CD4-positive, CD25-positive, alpha-beta regulatory T cell (primary cell): ENCODE measurements at regions not wholly inside any gene's neighbourhood (a gene's known extent, or its start where the extent isn't known, plus 50 kb on each side); places are given as distances from the start of the nearest gene placed in this dataset.

Experiments used
- ATAC-seq, 2 donors: fragments of 150-1000 bp; cut with Tn5 transposase; one replicate each; pipeline ENCODE4 v1.10.0; 2021; ENCODE audit warnings: low read depth in 2 of 2, moderate number of reproducible peaks in 2 of 2, moderate library complexity in 1 of 2
- DNase-seq, 3 donors: peaks; one replicate each; pipeline versions ENCODE4 v3.0.0 to v3.0.0-alpha.2; 2012 to 2022; ENCODE audit warnings: mixed read lengths in 1 of 3
- H3K27ac ChIP-seq: one replicate; pipeline ENCODE4 v1.7.0; 2013; ENCODE audit warnings: mild to moderate bottlenecking, low read length; ENCODE audit not compliant: insufficient read depth, poor library complexity, severe bottlenecking
- H3K27me3 ChIP-seq: one replicate; pipeline ENCODE4 v1.7.0; 2013; ENCODE audit warnings: low read length; ENCODE audit not compliant: control insufficient read depth, insufficient read depth
- H3K36me3 ChIP-seq: one replicate; pipeline ENCODE4 v1.7.0; 2013; ENCODE audit warnings: mild to moderate bottlenecking, low read length, moderate library complexity; ENCODE audit not compliant: control insufficient read depth, insufficient read depth
- H3K4me1 ChIP-seq: 2 replicates; pipeline ENCODE4 v1.7.0; 2013; ENCODE audit warnings: mild to moderate bottlenecking, low read length; ENCODE audit not compliant: insufficient read depth, control insufficient read depth, poor library complexity, severe bottlenecking
- H3K4me3 ChIP-seq: one replicate; pipeline ENCODE4 v1.7.0; 2013; ENCODE audit warnings: low read depth, mild to moderate bottlenecking, low read length, moderate library complexity
- H3K9me3 ChIP-seq, 2 experiments: 1 replicate in 1 of 2; 2 replicates in 1 of 2; pipeline ENCODE4 v1.7.0; 2013; ENCODE audit warnings: low read length in 2 of 2, mild to moderate bottlenecking in 1 of 2, moderate library complexity in 1 of 2; ENCODE audit not compliant: control insufficient read depth in 2 of 2
- H3K27ac Mint-ChIP-seq, 3 donors: one replicate each; pipeline ENCODE4 v1.8.0; 2020 to 2022; ENCODE audit warnings: mild to moderate bottlenecking in 3 of 3, mixed read lengths in 3 of 3, moderate library complexity in 2 of 3
- H3K27me3 Mint-ChIP-seq: one replicate; pipeline ENCODE4 v1.8.0; 2022; ENCODE audit warnings: mild to moderate bottlenecking, mixed read lengths
- H3K36me3 Mint-ChIP-seq: one replicate; pipeline ENCODE4 v1.8.0; 2020; ENCODE audit warnings: mixed read lengths
- H3K4me1 Mint-ChIP-seq, 4 donors: one replicate each; pipeline ENCODE4 v1.8.0; 2020 to 2022; ENCODE audit warnings: mixed read lengths in 4 of 4, mild to moderate bottlenecking in 1 of 4
- H3K4me3 Mint-ChIP-seq, 4 donors: one replicate each; pipeline ENCODE4 v1.8.0; 2020 to 2022; ENCODE audit warnings: mild to moderate bottlenecking in 4 of 4, mixed read lengths in 4 of 4, moderate library complexity in 3 of 4
- H3K9me3 Mint-ChIP-seq, 7 donors: one replicate each; pipeline ENCODE4 v1.8.0; 2020 to 2022; ENCODE audit warnings: mixed read lengths in 7 of 7, mild to moderate bottlenecking in 3 of 7, moderate library complexity in 2 of 7

- H3K9me3 ChIP-seq = no peaks in the 10 kb centered on the region
- Mint-ChIP-seq H3K27ac (peak overlapping the region in 2 of 3 donors; percentile 9 to 47), H3K36me3 (no peaks in the 10 kb centered on the region), H3K4me3 (no peak overlapping the region), H3K4me1 (peaks cover 9 to 23% (median 19%) of the 10 kb centered on the region in 4 donors), H3K27me3 (no peaks in the 10 kb centered on the region), H3K9me3 (peaks cover 0 to 1% (median 0%) of the 10 kb centered on the region in 7 donors)
- ATAC-seq (peak in 1 of 2 donors; percentile 2), DNase-seq (no peak)
- no peak overlapping the region for H3K4me3 ChIP-seq
- no peak overlapping the region for H3K27ac ChIP-seq
- no peaks in the 10 kb centered on the region for H3K36me3 ChIP-seq
- H3K27me3 ChIP-seq = no peaks in the 10 kb centered on the region
- peaks cover 14% of the 10 kb centered on the region for H3K4me1 ChIP-seq
Observed at GRCh38 chr1:221839321-221839720, 97.4 kb upstream of the DUSP10 start.

DNA sequence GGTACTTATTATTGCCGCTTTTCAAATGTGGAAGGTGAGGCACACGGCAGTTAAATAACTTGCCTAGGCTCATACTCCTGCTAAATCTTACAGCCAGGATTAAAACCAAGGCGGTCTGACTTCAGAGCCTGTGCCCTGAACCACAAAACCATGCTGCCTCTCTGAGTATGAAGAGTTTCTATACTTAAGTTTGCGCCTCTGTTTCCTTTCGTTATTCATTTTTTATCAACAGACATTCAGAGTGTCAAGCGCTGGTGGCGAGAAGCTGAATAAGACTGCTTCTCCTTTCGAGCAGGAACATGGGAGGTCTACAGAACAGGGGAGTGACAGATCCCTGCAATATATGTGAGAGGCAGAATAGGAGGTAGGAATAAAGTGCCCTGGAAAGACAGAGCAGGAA is 96.0 kb upstream of the DUSP10 start:
- H3K27me3 ChIP-seq = no peaks in the 10 kb centered on the region
- H3K27ac ChIP-seq = no peak overlapping the region
- H3K27me3 Mint-ChIP-seq = no peaks in the 10 kb centered on the region
- H3K4me1 Mint-ChIP-seq = peaks cover 9 to 23% (median 20%) of the 10 kb centered on the region in 4 donors
- peaks cover 0 to 1% (median 0%) of the 10 kb centered on the region in 7 donors for H3K9me3 Mint-ChIP-seq
- H3K4me3 Mint-ChIP-seq = peak overlapping the region; percentile 15 to 84 (median 44)
- DNase-seq = peak in 2 of 3 donors; percentile 9 to 76
- no peaks in the 10 kb centered on the region for H3K9me3 ChIP-seq
- no peaks in the 10 kb centered on the region for H3K36me3 ChIP-seq
- H3K36me3 Mint-ChIP-seq = no peaks in the 10 kb centered on the region
- peak overlapping the region; percentile 9 to 32 (median 29) for H3K27ac Mint-ChIP-seq
- peaks cover 14% of the 10 kb centered on the region for H3K4me1 ChIP-seq
- no peak for ATAC-seq
- peak overlapping the region; percentile 58 for H3K4me3 ChIP-seq

DNA sequence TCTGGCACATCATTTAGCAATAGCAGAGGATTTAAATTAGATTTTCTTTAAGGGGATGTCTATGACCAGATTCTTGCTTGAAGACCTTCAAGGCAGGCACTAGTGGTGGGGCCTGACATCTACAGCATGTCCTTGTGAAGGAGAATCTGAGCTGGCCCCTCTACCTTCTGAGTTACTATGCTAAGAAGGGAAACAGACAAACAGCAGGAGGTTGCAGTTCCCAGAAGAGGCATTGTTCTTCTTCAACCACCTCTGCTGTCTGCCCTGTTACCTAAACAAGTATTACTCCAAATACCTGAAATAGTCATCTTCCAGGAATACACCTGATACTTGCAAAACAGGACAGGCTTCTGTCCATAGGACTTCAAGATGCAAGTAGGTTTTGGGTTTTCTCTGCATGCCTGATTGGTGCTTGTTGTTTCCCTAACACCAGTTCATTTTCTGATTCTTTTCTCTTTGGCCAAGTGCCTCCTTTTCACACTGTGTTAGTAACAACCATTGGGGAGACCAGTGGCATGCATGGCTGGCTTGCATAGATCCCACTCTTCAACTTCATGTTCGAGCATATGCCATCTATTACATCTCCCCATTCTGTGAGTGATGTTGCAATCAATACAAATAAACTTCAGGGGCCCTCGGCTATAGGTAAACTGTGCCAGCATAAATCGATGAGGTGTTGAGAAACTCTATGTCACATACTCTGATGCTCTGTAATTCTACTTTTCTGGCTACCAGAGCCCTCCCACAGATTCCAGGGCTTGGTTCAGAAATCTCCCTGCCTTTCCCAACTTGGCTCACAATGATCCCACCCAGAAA is 93.0 kb upstream of the DUSP10 start:
- no peaks in the 10 kb centered on the region for H3K27me3 ChIP-seq
- H3K4me1 ChIP-seq = peaks cover 15% of the 10 kb centered on the region
- H3K27ac ChIP-seq = no peak overlapping the region
- H3K4me3 Mint-ChIP-seq = no peak overlapping the region
- H3K4me3 ChIP-seq = no peak overlapping the region
- no peaks in the 10 kb centered on the region for H3K27me3 Mint-ChIP-seq
- peaks cover 0 to 2% (median 0%) of the 10 kb centered on the region in 7 donors for H3K9me3 Mint-ChIP-seq
- H3K27ac Mint-ChIP-seq = no peak overlapping the region
- no peak for ATAC-seq
- no peaks in the 10 kb centered on the region for H3K36me3 Mint-ChIP-seq
- DNase-seq = no peak
- H3K9me3 ChIP-seq = no peaks in the 10 kb centered on the region
- H3K36me3 ChIP-seq = no peaks in the 10 kb centered on the region
- H3K4me1 Mint-ChIP-seq = peaks cover 11 to 27% (median 20%) of the 10 kb centered on the region in 4 donors

GRCh38 chr1:221832617-221833016 is 90.7 kb upstream of the DUSP10 start:
- DNase-seq (no peak), ATAC-seq (no peak)
- no peak overlapping the region for H3K27ac ChIP-seq
- no peaks in the 10 kb centered on the region for H3K27me3 ChIP-seq
- Mint-ChIP-seq H3K27ac (no peak overlapping the region), H3K36me3 (no peaks in the 10 kb centered on the region), H3K27me3 (no peaks in the 10 kb centered on the region), H3K9me3 (peaks cover 0 to 2% (median 0%) of the 10 kb centered on the region in 7 donors), H3K4me3 (peak overlapping the region in 1 of 4 donors; percentile 39), H3K4me1 (peaks cover 19 to 35% (median 25%) of the 10 kb centered on the region in 4 donors)
- H3K9me3 ChIP-seq = no peaks in the 10 kb centered on the region
- no peak overlapping the region for H3K4me3 ChIP-seq
- no peaks in the 10 kb centered on the region for H3K36me3 ChIP-seq
- H3K4me1 ChIP-seq = peaks cover 25% of the 10 kb centered on the region

GRCh38 chr1:221832151-221832550 is 90.3 kb upstream of the DUSP10 start:
- H3K4me1 Mint-ChIP-seq = peaks cover 18 to 40% (median 27%) of the 10 kb centered on the region in 4 donors
- H3K27ac Mint-ChIP-seq = no peak overlapping the region

GRCh38 chr1:221829327-221830015 is 87.6 kb upstream of the DUSP10 start:
- peak overlapping the region; percentile 53 to 79 (median 63) for H3K4me3 Mint-ChIP-seq
- H3K36me3 Mint-ChIP-seq = no peaks in the 10 kb centered on the region
- peaks cover 0 to 2% (median 0%) of the 10 kb centered on the region in 7 donors for H3K9me3 Mint-ChIP-seq
- H3K27ac Mint-ChIP-seq = peak overlapping the region; percentile 83 to 96 (median 96)
- ATAC-seq (peak; percentile 91 to 93), DNase-seq (peak in 2 of 3 donors; percentile 55 to 82)
- peak overlapping the region; percentile 67 for H3K4me3 ChIP-seq
- no peaks in the 10 kb centered on the region for H3K27me3 ChIP-seq
- H3K27ac ChIP-seq = peak overlapping the region; percentile 58
- peaks cover 18 to 61% (median 34%) of the 10 kb centered on the region in 4 donors for H3K4me1 Mint-ChIP-seq
- H3K36me3 ChIP-seq = no peaks in the 10 kb centered on the region
- no peaks in the 10 kb centered on the region for H3K27me3 Mint-ChIP-seq
- H3K4me1 ChIP-seq = peaks cover 37% of the 10 kb centered on the region
- H3K9me3 ChIP-seq = no peaks in the 10 kb centered on the region

More at GRCh38 chr1:221832151-221832550, 90.3 kb upstream of the DUSP10 start:
- H3K27me3 Mint-ChIP-seq = no peaks in the 10 kb centered on the region
- Histone ChIP-seq H3K4me3 (no peak overlapping the region), H3K27ac (no peak overlapping the region), H3K9me3 (no peaks in the 10 kb centered on the region), H3K27me3 (no peaks in the 10 kb centered on the region), H3K36me3 (no peaks in the 10 kb centered on the region), H3K4me1 (peaks cover 30% of the 10 kb centered on the region)
- DNase-seq (no peak), ATAC-seq (no peak)
- peak overlapping the region in 1 of 4 donors; percentile 39 for H3K4me3 Mint-ChIP-seq
- peaks cover 0 to 2% (median 0%) of the 10 kb centered on the region in 7 donors for H3K9me3 Mint-ChIP-seq
- H3K36me3 Mint-ChIP-seq = no peaks in the 10 kb centered on the region

DNA sequence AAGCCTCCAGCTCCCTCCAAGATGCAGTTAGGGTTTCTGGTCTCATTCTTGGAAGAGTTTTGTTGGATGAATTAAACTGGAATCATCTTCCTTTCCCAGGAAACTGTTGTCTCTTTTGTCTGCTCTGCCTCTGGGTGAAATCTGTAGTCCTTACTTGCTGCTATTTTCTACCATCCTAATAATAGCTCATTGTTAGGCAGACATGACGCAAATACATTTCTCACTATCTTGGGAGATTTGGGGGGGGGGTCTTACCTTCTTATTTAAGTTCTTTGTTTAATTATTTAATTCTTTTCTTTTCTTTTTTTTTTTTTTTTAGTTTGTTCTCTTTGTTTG is 85.4 kb upstream of the DUSP10 start:
- Histone ChIP-seq H3K27me3 (no peaks in the 10 kb centered on the region), H3K36me3 (no peaks in the 10 kb centered on the region), H3K27ac (no peak overlapping the region), H3K4me1 (peaks cover 37% of the 10 kb centered on the region), H3K9me3 (no peaks in the 10 kb centered on the region), H3K4me3 (no peak overlapping the region)
- ATAC-seq (no peak), DNase-seq (no peak)
- Mint-ChIP-seq H3K27me3 (no peaks in the 10 kb centered on the region), H3K4me1 (peaks cover 18 to 62% (median 34%) of the 10 kb centered on the region in 4 donors), H3K36me3 (no peaks in the 10 kb centered on the region), H3K27ac (peak overlapping the region; percentile 37 to 83 (median 70)), H3K4me3 (no peak overlapping the region), H3K9me3 (peaks cover 0 to 2% (median 0%) of the 10 kb centered on the region in 7 donors)
